ENCODE measurements at regions not wholly inside any gene's neighbourhood (a gene's known extent, or its start where the extent isn't known, plus 50 kb on each side); places are given as distances from the start of the nearest gene placed in this dataset.

GRCh38 chr6:4322134-4322845 is 186.9 kb upstream of the ECI2 start:
- ATAC-seq: no peak
- TF ChIP-seq RARB (CRISPR knock-in tag; IDR thresholded peaks at IDR 0.05): no peak

DNA sequence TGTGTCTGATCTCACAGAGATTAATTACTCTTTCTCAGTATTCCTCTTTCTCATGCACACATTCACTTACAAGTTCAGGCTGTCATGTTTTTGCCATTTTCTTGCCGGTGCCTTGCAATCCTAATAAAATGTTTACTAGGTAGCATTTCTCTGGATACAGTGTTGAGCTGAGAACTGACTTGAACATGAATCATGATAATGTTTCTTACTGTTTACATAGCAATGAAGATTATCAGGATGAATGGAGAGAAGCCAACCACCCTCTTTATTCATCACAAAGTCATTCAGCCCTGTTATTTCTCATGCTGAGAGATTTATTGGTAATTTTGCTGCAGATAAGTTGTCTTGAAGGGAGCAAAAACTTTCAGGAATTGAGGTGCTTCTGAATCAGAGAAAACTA is 185.5 kb upstream of the ECI2 start:
- peak; percentile 97 for TF ChIP-seq ISL1 (CRISPR knock-in tag; IDR thresholded peaks at IDR 0.05)
- no peak for TF ChIP-seq ESRRG (CRISPR knock-in tag; IDR thresholded peaks at IDR 0.05)
- ATAC-seq: peak; percentile 83

DNA sequence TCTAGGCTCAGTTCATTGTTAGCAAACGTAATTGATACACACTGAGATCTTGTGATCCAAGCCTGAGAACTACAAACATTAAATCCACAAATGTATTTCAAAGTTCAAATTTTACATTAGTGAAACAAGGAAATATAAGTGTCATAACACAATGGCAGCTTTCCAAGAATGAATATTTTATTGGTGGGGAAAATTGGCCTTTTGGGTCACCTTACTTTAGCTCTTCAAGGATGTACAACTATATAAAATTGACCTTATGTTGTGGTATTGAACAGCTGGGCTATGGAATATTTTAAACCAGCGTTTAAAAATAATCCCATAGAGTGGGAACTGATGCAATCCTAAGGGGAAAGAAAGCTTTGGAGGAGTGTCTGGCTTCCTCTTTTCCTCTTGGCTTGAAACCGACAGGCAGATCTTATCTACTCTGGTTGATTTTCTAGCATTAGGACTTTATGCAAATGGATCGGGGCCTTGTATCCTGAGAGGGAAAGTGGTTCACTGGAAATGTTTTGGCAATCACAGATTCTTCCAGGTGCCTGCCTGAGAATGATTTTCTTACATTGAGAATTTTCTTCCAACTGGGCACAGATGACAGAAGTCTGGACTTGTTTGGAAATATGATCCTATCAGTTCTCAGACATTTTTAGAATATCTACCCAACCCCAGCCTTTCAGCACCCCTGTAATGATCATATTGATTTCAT is 184.8 kb upstream of the ECI2 start:
- peak; percentile 46 for ATAC-seq
- TF ChIP-seq POU6F1 (CRISPR knock-in tag; IDR thresholded peaks at IDR 0.05; ENCODE audit: borderline replicate concordance, low read depth) (no peak), OSR1 (CRISPR knock-in tag; IDR thresholded peaks at IDR 0.05) (no peak), TOX (CRISPR knock-in tag; IDR thresholded peaks at IDR 0.05; ENCODE audit: borderline replicate concordance) (no peak), BACH2 (CRISPR knock-in tag; IDR thresholded peaks at IDR 0.05; ENCODE audit: borderline replicate concordance) (no peak), ISL1 (CRISPR knock-in tag; IDR thresholded peaks at IDR 0.05) (no peak), ZFP3 (CRISPR knock-in tag; IDR thresholded peaks at IDR 0.05) (no peak), RARB (CRISPR knock-in tag; IDR thresholded peaks at IDR 0.05) (no peak), CREB5 (CRISPR knock-in tag; IDR thresholded peaks at IDR 0.05; ENCODE audit: low read depth) (no peak), CSDC2 (CRISPR knock-in tag; IDR thresholded peaks at IDR 0.05) (no peak), ZNF8 (CRISPR knock-in tag; IDR thresholded peaks at IDR 0.05) (no peak)
- TF ChIP-seq, protein P1, sequence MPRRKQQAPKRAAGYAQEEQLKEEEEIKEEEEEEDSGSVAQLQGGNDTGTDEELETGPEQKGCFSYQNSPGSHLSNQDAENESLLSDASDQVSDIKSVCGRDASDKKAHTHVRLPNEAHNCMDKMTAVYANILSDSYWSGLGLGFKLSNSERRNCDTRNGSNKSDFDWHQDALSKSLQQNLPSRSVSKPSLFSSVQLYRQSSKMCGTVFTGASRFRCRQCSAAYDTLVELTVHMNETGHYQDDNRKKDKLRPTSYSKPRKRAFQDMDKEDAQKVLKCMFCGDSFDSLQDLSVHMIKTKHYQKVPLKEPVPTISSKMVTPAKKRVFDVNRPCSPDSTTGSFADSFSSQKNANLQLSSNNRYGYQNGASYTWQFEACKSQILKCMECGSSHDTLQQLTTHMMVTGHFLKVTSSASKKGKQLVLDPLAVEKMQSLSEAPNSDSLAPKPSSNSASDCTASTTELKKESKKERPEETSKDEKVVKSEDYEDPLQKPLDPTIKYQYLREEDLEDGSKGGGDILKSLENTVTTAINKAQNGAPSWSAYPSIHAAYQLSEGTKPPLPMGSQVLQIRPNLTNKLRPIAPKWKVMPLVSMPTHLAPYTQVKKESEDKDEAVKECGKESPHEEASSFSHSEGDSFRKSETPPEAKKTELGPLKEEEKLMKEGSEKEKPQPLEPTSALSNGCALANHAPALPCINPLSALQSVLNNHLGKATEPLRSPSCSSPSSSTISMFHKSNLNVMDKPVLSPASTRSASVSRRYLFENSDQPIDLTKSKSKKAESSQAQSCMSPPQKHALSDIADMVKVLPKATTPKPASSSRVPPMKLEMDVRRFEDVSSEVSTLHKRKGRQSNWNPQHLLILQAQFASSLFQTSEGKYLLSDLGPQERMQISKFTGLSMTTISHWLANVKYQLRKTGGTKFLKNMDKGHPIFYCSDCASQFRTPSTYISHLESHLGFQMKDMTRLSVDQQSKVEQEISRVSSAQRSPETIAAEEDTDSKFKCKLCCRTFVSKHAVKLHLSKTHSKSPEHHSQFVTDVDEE (CRISPR knock-in tag; IDR thresholded peaks at IDR 0.05): no peak

GRCh38 chr6:4318321-4318720 is 182.9 kb upstream of the ECI2 start:
- no peak for ATAC-seq
- no peak for TF ChIP-seq ZNF565 (CRISPR knock-in tag; conservative IDR thresholded peaks at IDR 0.05; ENCODE audit: low read depth)
- no peak for TF ChIP-seq OSR1 (CRISPR knock-in tag; IDR thresholded peaks at IDR 0.05)
- TF ChIP-seq, protein P1 (CRISPR knock-in tag; IDR thresholded peaks at IDR 0.05): no peak
- TF ChIP-seq, protein P2, sequence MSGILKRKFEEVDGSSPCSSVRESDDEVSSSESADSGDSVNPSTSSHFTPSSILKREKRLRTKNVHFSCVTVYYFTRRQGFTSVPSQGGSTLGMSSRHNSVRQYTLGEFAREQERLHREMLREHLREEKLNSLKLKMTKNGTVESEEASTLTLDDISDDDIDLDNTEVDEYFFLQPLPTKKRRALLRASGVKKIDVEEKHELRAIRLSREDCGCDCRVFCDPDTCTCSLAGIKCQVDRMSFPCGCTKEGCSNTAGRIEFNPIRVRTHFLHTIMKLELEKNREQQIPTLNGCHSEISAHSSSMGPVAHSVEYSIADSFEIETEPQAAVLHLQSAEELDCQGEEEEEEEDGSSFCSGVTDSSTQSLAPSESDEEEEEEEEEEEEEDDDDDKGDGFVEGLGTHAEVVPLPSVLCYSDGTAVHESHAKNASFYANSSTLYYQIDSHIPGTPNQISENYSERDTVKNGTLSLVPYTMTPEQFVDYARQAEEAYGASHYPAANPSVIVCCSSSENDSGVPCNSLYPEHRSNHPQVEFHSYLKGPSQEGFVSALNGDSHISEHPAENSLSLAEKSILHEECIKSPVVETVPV (CRISPR knock-in tag; IDR thresholded peaks at IDR 0.05): no peak
- TF ChIP-seq POU6F1 (CRISPR knock-in tag; IDR thresholded peaks at IDR 0.05; ENCODE audit: borderline replicate concordance, low read depth): no peak
- TF ChIP-seq ZFP30 (CRISPR knock-in tag; IDR thresholded peaks at IDR 0.05): no peak
- TF ChIP-seq ZFP3 (CRISPR knock-in tag; IDR thresholded peaks at IDR 0.05): no peak
- no peak for TF ChIP-seq TOX (CRISPR knock-in tag; IDR thresholded peaks at IDR 0.05; ENCODE audit: borderline replicate concordance)
- no peak for TF ChIP-seq BACH2 (CRISPR knock-in tag; IDR thresholded peaks at IDR 0.05; ENCODE audit: borderline replicate concordance)
- no peak for TF ChIP-seq PPARA (CRISPR knock-in tag; IDR thresholded peaks at IDR 0.05; ENCODE audit: borderline replicate concordance)
- TF ChIP-seq RARB (CRISPR knock-in tag; IDR thresholded peaks at IDR 0.05): no peak
- no peak for TF ChIP-seq TCF4 (CRISPR knock-in tag; IDR thresholded peaks at IDR 0.05; ENCODE audit: borderline replicate concordance)
- no peak for TF ChIP-seq ZC3H10 (CRISPR knock-in tag; IDR thresholded peaks at IDR 0.05)
- no peak for TF ChIP-seq ISL1 (CRISPR knock-in tag; IDR thresholded peaks at IDR 0.05)
- TF ChIP-seq ESRRG (CRISPR knock-in tag; IDR thresholded peaks at IDR 0.05): no peak
- no peak for TF ChIP-seq CREB5 (CRISPR knock-in tag; IDR thresholded peaks at IDR 0.05; ENCODE audit: low read depth)
- TF ChIP-seq GLIS3 (CRISPR knock-in tag; IDR thresholded peaks at IDR 0.05): no peak

Data from SK-N-SH treated with all-trans-retinoic acid at 6 μM for 48 hours (cell line).